ENCODE measurements at regions not wholly inside any gene's neighbourhood (a gene's known extent, or its start where the extent isn't known, plus 50 kb on each side); places are given as distances from the start of the nearest gene placed in this dataset.

GRCh38 chr1:47545912-47546483, 108.2 kb downstream of the FOXD2 start:
- Histone ChIP-seq H3K4me3 (replicated peaks; ENCODE audit: low read depth, low read length) (no peak overlapping the region), H3K36me3 (ENCODE audit: control insufficient read depth, insufficient read depth, low read length) (no peaks in the 10 kb centered on the region), H3K27me3 (replicated peaks; ENCODE audit: control insufficient read depth, insufficient read depth, low read length) (no peaks in the 10 kb centered on the region)
- DNase-seq (ENCODE audit: extremely low read depth, insufficient read length): no peak
- no peak for TF ChIP-seq CTCF (IDR thresholded peaks at IDR 0.05; ENCODE audit: insufficient read depth, low read length, poor library complexity, severe bottlenecking)

- no peak for DNase-seq (ENCODE audit: extremely low read depth, insufficient read length)
- Histone ChIP-seq H3K36me3 (ENCODE audit: control insufficient read depth, insufficient read depth, low read length) (no peaks in the 10 kb centered on the region), H3K27me3 (replicated peaks; ENCODE audit: control insufficient read depth, insufficient read depth, low read length) (peaks cover 2% of the 10 kb centered on the region), H3K4me3 (replicated peaks; ENCODE audit: low read depth, low read length) (no peak overlapping the region)
- TF ChIP-seq CTCF (IDR thresholded peaks at IDR 0.05; ENCODE audit: insufficient read depth, low read length, poor library complexity, severe bottlenecking): no peak
Observed at GRCh38 chr1:47547753-47548573, 110.1 kb downstream of the FOXD2 start.

GRCh38 chr1:47548637-47549036, 110.8 kb downstream of the FOXD2 start:
- Histone ChIP-seq H3K36me3 (ENCODE audit: control insufficient read depth, insufficient read depth, low read length) (no peaks in the 10 kb centered on the region), H3K4me3 (replicated peaks; ENCODE audit: low read depth, low read length) (no peak overlapping the region), H3K27me3 (replicated peaks; ENCODE audit: control insufficient read depth, insufficient read depth, low read length) (peaks cover 2% of the 10 kb centered on the region)
- TF ChIP-seq CTCF (IDR thresholded peaks at IDR 0.05; ENCODE audit: insufficient read depth, low read length, poor library complexity, severe bottlenecking): no peak
- no peak for DNase-seq (ENCODE audit: extremely low read depth, insufficient read length)

GRCh38 chr1:47549532-47549931, 111.7 kb downstream of the FOXD2 start:
- peaks cover 2% of the 10 kb centered on the region for H3K27me3 ChIP-seq (replicated peaks; ENCODE audit: control insufficient read depth, insufficient read depth, low read length)
- peak; percentile 9 for TF ChIP-seq CTCF (IDR thresholded peaks at IDR 0.05; ENCODE audit: insufficient read depth, low read length, poor library complexity, severe bottlenecking)
- no peaks in the 10 kb centered on the region for H3K36me3 ChIP-seq (ENCODE audit: control insufficient read depth, insufficient read depth, low read length)

GRCh38 chr1:47550929-47551328, 113.1 kb downstream of the FOXD2 start:
- H3K27me3 ChIP-seq (replicated peaks; ENCODE audit: control insufficient read depth, insufficient read depth, low read length): peaks cover 2% of the 10 kb centered on the region
- no peak for TF ChIP-seq CTCF (IDR thresholded peaks at IDR 0.05; ENCODE audit: insufficient read depth, low read length, poor library complexity, severe bottlenecking)
- no peaks in the 10 kb centered on the region for H3K36me3 ChIP-seq (ENCODE audit: control insufficient read depth, insufficient read depth, low read length)
- H3K4me3 ChIP-seq (replicated peaks; ENCODE audit: low read depth, low read length): no peak overlapping the region
- no peak for DNase-seq (ENCODE audit: extremely low read depth, insufficient read length)

More at GRCh38 chr1:47549532-47549931, 111.7 kb downstream of the FOXD2 start:
- no peak overlapping the region for H3K4me3 ChIP-seq (replicated peaks; ENCODE audit: low read depth, low read length)
- DNase-seq (ENCODE audit: extremely low read depth, insufficient read length): no peak
